ENCODE measurements at regions not wholly inside any gene's neighbourhood (a gene's known extent, or its start where the extent isn't known, plus 50 kb on each side); places are given as distances from the start of the nearest gene placed in this dataset.
"Not testable (repeated sequence)": the region's sequence is repeated elsewhere in the genome, so short reads cannot be mapped to it uniquely, and the experiment has no call there.

GRCh38 chr3:80929576-80929975 is 831.9 kb downstream of the GBE1 start:
- H3K27ac ChIP-seq = no peak overlapping the region
- no peak for TF ChIP-seq CTCF (IDR thresholded peaks at IDR 0.05)
- TF ChIP-seq ZFX (IDR thresholded peaks at IDR 0.05; ENCODE audit: borderline replicate concordance) = no peak

GRCh38 chr3:80914854-80915253 is 846.6 kb downstream of the GBE1 start:
- TF ChIP-seq ZFX (IDR thresholded peaks at IDR 0.05; ENCODE audit: borderline replicate concordance) = no peak
- TF ChIP-seq CTCF (IDR thresholded peaks at IDR 0.05) = no peak
- H3K27ac ChIP-seq = no peak overlapping the region

GRCh38 chr3:80898211-80898610 is 863.2 kb downstream of the GBE1 start:
- TF ChIP-seq CTCF (IDR thresholded peaks at IDR 0.05) (no peak), ZFX (IDR thresholded peaks at IDR 0.05; ENCODE audit: borderline replicate concordance) (no peak)
- H3K27ac ChIP-seq = no peak overlapping the region

- not testable (repeated sequence) for H3K27ac ChIP-seq
Measured at GRCh38 chr3:80897005-80897404, 864.4 kb downstream of the GBE1 start.

GRCh38 chr3:80890571-80890970 is 870.9 kb downstream of the GBE1 start:
- TF ChIP-seq ZFX (IDR thresholded peaks at IDR 0.05; ENCODE audit: borderline replicate concordance) (no peak), CTCF (IDR thresholded peaks at IDR 0.05) (no peak)

GRCh38 chr3:80889535-80889934 is 871.9 kb downstream of the GBE1 start:
- TF ChIP-seq CTCF (IDR thresholded peaks at IDR 0.05) (no peak), ZFX (IDR thresholded peaks at IDR 0.05; ENCODE audit: borderline replicate concordance) (no peak)
- H3K27ac ChIP-seq = no peak overlapping the region

More at GRCh38 chr3:80890571-80890970, 870.9 kb downstream of the GBE1 start:
- no peak overlapping the region for H3K27ac ChIP-seq

GRCh38 chr3:80870476-80871041 is 890.9 kb downstream of the GBE1 start:
- no peak overlapping the region for H3K27ac ChIP-seq
- TF ChIP-seq ZFX (IDR thresholded peaks at IDR 0.05; ENCODE audit: borderline replicate concordance) = no peak
- no peak for TF ChIP-seq CTCF (IDR thresholded peaks at IDR 0.05)

GRCh38 chr3:80855482-80855881 is 906.0 kb downstream of the GBE1 start:
- TF ChIP-seq CTCF (IDR thresholded peaks at IDR 0.05) = no peak
- TF ChIP-seq ZFX (IDR thresholded peaks at IDR 0.05; ENCODE audit: borderline replicate concordance) = no peak
- H3K27ac ChIP-seq = no peak overlapping the region

Data from 22Rv1 (cell line).